NB4 (cell line): ENCODE measurements at regions not wholly inside any gene's neighbourhood (a gene's known extent, or its start where the extent isn't known, plus 50 kb on each side); places are given as distances from the start of the nearest gene placed in this dataset.

Source experiments
- DNase-seq: peaks from one replicate; pipeline ENCODE4 v3.0.0; 2010; ENCODE audit warnings: low read depth
- H3K4me3 ChIP-seq: one replicate; pipeline ENCODE4 v1.5.1; 2011; ENCODE audit warnings: mild to moderate bottlenecking, low read depth, low read length, moderate library complexity
- MYC ChIP-seq: IDR thresholded peaks from 2 replicates; pipeline ENCODE4 v1.6.1; 2011; ENCODE audit warnings: low read depth, low read length
- POLR2A ChIP-seq: IDR thresholded peaks from 2 replicates; pipeline ENCODE4 v1.6.1; 2011; ENCODE audit warnings: mild to moderate bottlenecking; ENCODE audit not compliant: insufficient read length; ENCODE audit errors: extremely low read depth
- TF ChIP-seq, protein P1 (sequence below): IDR thresholded peaks from 2 replicates; pipeline ENCODE4 v1.6.1; 2011; ENCODE audit warnings: low read depth, low read length
- TF ChIP-seq, protein P2 (sequence below): IDR thresholded peaks from one replicate; pipeline ENCODE4 v1.5.1; 2012; ENCODE audit warnings: low read depth, low read length

DNA sequence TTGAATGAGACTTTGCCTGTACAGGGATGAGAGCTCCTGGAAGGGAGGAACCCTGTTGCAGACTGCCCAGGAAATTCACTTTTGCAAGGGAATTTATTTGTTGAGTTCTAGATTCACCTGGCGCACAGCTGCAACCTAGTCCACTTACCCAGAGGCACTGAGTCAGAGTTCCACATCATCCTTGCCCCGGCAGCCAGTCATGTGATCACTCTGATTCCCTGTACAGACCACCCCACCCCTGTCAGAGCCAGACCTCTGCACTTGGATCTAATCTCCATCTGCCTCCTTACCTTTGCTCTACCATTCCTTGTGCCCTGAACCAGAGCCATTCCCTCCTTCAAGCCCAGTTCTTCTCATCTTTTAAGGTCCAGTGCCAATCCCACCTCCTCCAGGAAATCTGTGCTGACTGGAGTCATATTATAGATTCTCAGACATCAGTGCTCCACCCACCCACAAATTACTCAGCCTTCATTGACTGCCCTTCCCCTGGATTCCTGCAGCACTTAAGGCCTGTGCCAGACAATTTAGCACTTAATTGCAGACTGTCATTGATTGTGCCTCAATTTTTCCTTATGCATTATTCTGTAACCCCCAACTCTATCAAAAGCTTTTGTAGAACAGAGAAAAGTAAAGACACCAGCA, 84.1 kb upstream of the MAGEA4 start:
- H3K4me3 ChIP-seq, result no peak overlapping the region
- TF ChIP-seq, protein P1, sequence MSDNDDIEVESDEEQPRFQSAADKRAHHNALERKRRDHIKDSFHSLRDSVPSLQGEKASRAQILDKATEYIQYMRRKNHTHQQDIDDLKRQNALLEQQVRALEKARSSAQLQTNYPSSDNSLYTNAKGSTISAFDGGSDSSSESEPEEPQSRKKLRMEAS, result no peak
- TF ChIP-seq POLR2A, result no peak
- no peak for TF ChIP-seq MYC
- TF ChIP-seq, protein P2, sequence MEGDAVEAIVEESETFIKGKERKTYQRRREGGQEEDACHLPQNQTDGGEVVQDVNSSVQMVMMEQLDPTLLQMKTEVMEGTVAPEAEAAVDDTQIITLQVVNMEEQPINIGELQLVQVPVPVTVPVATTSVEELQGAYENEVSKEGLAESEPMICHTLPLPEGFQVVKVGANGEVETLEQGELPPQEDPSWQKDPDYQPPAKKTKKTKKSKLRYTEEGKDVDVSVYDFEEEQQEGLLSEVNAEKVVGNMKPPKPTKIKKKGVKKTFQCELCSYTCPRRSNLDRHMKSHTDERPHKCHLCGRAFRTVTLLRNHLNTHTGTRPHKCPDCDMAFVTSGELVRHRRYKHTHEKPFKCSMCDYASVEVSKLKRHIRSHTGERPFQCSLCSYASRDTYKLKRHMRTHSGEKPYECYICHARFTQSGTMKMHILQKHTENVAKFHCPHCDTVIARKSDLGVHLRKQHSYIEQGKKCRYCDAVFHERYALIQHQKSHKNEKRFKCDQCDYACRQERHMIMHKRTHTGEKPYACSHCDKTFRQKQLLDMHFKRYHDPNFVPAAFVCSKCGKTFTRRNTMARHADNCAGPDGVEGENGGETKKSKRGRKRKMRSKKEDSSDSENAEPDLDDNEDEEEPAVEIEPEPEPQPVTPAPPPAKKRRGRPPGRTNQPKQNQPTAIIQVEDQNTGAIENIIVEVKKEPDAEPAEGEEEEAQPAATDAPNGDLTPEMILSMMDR, result no peak
- no peak for DNase-seq

DNA sequence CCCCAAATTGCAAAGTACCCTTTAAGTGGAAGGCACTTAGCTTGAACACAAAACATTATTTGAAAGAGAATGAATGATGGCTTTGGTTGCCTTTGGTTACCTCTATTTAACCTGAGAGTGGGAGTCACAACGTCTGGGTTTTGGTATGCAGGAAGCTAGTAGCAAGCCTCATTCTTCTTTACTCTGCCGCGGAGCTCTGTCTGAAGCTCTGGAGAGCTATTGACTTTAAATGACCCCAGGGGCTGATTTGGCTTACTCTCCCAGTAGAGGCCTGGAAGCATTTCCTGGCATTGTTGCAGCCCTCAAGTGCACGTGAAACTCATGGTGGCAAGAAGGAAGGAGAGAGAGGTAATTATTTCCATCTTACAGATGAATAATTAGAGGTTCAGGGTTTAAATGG, 81.8 kb upstream of the MAGEA4 start:
- no peak for DNase-seq
- no peak for TF ChIP-seq MYC
- TF ChIP-seq, protein P2, result no peak
- TF ChIP-seq POLR2A, result no peak
- TF ChIP-seq, protein P1, result no peak

DNA sequence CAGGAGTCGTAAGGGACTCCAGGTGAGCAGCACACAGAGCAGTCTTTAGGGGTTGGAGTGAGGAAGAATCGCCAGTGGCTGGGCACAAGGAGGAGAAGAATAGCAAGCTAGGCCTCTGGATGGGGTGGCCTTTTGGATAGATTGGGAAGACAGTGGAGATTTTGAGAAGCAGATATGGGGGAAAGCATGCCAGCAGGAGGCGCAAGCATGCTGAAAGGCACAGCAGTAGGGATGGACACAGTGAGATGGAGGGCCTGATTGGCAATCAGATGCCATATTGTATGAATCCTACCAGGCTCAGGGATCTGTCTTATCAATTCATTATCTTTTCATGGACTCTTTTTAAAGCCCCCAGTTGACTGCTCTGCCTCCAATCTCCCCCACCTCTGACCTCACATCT, 60.4 kb upstream of the MAGEA4 start:
- no peak for DNase-seq
- H3K4me3 ChIP-seq, result no peak overlapping the region
- TF ChIP-seq, protein P2, result no peak
- TF ChIP-seq MYC, result no peak
- TF ChIP-seq POLR2A, result no peak
- TF ChIP-seq, protein P1, result no peak

More for the DNA sequence above, 81.8 kb upstream of the MAGEA4 start:
- no peak overlapping the region for H3K4me3 ChIP-seq

DNA sequence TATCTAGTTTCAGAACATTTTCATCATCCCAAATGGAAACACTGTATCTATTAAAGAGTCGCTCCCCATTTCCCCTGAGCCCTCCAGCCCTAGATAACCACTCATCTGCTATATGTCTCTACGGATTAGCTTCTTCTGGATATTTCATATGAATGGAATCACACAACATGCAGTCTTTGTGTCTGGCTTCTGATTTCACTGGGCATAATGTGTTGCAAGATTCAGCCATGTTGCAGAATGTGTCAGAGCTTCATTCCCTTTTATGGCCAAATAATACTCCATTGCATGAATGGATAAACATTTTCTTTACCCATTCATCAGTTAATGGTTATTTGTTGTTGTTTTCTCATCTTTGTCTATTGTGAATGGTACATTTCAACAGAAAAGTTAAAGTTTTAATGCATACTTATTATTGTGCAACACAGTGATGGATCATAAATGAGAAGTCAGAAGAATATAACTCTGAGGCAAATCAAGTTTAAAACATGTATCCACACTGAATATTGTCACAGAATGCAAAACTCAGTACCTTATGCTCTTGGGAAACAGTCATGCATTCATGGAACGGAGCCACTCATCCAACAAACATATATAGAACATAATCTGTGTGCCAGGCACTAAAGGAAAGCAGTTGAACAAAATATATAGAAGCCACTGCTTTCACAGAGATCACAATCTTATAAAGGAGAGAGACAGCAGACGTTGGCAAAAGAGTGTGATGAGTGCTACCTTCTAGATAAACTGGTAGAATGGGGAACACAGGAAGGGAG, 57.8 kb upstream of the MAGEA4 start:
- TF ChIP-seq, protein P1, result no peak
- no peak for TF ChIP-seq POLR2A
- TF ChIP-seq, protein P2, result no peak
- TF ChIP-seq MYC, result no peak
- no peak for DNase-seq
- H3K4me3 ChIP-seq, result no peak overlapping the region

DNA sequence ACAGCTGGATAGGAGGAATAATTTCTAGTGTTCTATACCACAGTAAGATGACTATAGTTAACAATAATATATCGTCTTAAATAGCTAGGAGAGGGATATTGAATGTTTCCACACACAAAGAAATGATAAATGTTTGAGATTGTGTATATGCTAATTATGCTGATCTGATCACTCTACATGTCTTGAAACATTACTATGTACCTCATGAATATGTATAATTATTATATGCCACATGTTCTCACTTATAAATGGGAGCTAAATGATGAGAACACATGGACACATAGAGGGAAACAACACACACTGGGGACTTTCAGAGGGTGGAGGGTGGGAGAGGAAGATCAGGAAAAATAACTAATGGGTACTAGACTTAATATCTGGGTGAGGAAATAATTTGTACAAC, 53.2 kb upstream of the MAGEA4 start:
- no peak overlapping the region for H3K4me3 ChIP-seq
- DNase-seq, result no peak
- TF ChIP-seq, protein P1, result no peak
- TF ChIP-seq MYC (no peak), POLR2A (no peak)
- TF ChIP-seq, protein P2, result no peak
